GM12891 (cell line): ENCODE measurements at regions not wholly inside any gene's neighbourhood (a gene's known extent, or its start where the extent isn't known, plus 50 kb on each side); places are given as distances from the start of the nearest gene placed in this dataset.

ENCODE experiments used
- PAX5 ChIP-seq: IDR thresholded peaks from 2 replicates; pipeline ENCODE4 v1.6.1; 2011; ENCODE audit warnings: low read length, moderate library complexity, mild to moderate bottlenecking; ENCODE audit not compliant: insufficient read depth, severe bottlenecking
- POLR2A ChIP-seq: IDR thresholded peaks from 2 replicates; pipeline ENCODE4 v1.6.1; 2011; ENCODE audit warnings: low read depth, low read length, control low read depth
- POLR2AphosphoS5 ChIP-seq: IDR thresholded peaks from 2 replicates; pipeline ENCODE4 v1.6.1; 2011; ENCODE audit warnings: low read depth, low read length, control low read depth
- SPI1 ChIP-seq: IDR thresholded peaks from 2 replicates; pipeline ENCODE4 v1.6.1; 2011; ENCODE audit warnings: low read depth, low read length, control low read depth
- TAF1 ChIP-seq: IDR thresholded peaks from 2 replicates; pipeline ENCODE4 v1.6.1; 2011; ENCODE audit warnings: low read depth, low read length, control low read depth

- no peak for TF ChIP-seq POLR2A
- TF ChIP-seq POLR2AphosphoS5, result no peak
- TF ChIP-seq TAF1, result no peak
- no peak for TF ChIP-seq PAX5
- no peak for TF ChIP-seq SPI1
These were observed 49.6 kb upstream of the FOXE1 start for GRCh38 chr9:97803167-97804058.
